ENCODE measurements at regions not wholly inside any gene's neighbourhood (a gene's known extent, or its start where the extent isn't known, plus 50 kb on each side); places are given as distances from the start of the nearest gene placed in this dataset.

- no peak for TF ChIP-seq CTCF (conservative IDR thresholded peaks at IDR 0.05; ENCODE audit: low read depth, low read length)
- TF ChIP-seq EZH2 (IDR thresholded peaks at IDR 0.05; ENCODE audit: borderline replicate concordance, low read depth, low read length, poor library complexity, severe bottlenecking): no peak
Measured at GRCh38 chr21:17372200-17372599, 140.6 kb upstream of the CXADR start.

Measured in A673 (cell line).